HG02973 (cell line): ENCODE measurements at regions not wholly inside any gene's neighbourhood (a gene's known extent, or its start where the extent isn't known, plus 50 kb on each side); places are given as distances from the start of the nearest gene placed in this dataset.

Source experiments
- ATAC-seq: cut with Tn5 transposase; IDR thresholded peaks from one replicate; pipeline ENCODE4 v1.9.1; 2021; ENCODE audit warnings: moderate library complexity; ENCODE audit not compliant: unreplicated experiment

DNA sequence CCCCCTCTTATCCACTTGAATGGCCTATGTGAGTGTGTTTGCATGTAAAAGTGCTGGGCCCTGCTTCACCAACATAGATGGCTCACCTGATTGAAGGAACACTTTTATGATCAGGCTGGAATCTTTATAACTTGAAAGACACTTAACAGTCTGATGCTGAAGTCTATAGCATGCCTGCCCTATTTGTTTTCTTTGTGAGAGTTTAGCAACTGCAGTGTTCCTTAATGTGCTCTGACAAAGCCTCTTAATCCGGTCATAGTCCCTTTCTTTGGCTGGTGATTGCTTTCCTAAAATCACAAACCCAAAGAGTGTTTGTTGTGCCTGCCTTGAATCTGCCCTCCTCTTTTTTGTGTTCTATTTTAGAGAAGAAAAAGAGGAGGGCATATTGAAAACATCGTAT, 1382.8 kb upstream of the CELF4 start:
- no peak for ATAC-seq

DNA sequence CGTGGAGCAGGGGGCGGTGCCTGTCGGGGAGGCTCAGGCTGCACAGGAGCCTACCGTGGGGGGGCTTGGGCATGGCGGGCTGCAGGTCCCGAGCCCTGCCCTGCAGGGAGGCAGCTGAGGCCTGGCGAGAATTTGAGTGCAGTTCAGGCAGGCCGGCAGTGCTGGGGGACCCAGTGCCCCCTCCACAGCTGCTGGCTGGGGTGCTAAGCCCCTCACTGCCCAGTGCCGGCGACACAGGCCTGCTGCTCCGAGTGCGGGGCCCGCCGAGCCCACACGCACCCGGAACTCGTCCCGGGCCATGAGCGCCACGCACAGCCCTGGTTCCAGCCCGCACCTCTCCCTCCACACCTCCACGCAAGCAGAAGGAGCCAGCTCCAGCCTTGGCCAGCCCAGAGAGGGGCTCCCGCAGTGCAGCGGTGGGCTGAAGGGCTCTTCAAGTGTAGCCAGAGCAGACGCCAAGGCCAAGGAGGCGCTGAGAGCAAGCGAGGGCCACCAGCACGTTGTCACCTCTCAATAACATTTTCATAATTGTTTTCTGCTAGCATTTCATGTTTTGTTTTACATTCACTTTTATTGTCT, 1378.9 kb upstream of the CELF4 start:
- no peak for ATAC-seq

DNA sequence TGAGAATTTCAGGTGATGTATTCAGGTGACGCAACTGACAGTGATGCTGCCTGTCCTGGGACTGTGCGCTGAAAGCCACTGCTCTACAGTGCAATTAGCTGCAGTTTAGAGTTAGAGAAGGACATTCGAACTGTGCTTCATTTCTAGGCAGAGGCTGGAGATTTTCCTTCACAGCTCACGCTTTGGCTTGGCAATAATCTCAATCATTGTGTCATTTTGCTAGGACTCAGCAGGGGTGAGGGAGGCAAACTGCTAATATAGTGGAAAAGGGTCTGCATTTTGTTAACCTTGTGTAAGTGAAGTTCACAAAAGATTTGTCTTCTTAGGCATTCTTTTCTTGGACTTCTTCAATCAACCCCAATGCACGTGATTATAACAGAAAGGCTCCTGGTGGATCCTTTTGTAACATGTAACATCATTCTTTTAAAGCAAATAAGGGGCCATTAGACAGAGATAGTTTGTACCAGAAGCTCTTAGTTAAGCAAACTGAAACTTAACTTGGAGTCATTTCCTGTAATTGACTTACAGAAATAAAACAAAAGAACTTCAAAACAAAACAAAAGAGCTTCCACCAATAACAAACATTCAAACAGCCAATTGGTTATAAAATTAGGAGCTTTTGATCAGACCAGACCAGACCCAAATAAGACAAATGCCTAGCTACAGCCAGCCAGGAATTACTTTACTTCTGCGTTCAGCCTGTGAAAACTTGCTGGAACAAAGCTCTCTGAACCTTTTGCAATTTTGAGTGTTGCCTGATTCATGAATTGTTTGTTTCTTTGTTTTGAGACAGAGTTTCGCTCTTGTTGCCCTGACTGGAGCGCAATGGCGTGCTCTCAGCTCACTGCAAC, 1376.3 kb upstream of the CELF4 start:
- ATAC-seq, result no peak

DNA sequence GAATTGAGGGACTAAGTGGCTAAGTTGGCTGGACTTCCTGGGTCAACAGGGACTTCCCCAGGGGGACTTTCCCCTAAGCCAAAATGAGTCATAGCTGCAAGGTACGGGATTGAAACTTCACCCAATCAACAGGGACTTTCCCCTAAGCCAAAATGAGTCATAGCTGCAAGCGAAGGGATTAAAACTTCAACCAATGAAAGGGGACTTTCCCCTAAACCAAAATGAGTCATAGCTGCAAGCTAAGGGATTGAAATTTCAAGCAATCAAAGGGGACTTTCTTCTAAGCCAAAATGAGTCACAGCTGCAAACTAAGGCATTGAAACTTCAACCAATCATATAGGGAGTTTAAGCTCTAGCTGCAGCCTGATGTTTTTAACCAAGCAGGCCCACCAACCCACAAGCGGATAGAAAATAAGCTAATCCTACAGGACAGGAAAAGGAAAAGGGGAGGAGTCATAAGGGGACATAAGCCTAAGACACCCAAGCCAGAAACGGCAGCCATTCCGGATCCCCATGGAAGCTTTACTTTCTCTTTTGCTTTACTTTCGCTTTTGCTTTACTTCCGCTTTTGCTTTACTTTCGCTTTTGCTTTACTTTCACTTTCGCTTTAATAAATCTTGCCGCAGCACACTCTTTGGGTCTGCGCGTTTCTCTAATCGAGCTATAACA, 1375.4 kb upstream of the CELF4 start:
- ATAC-seq, result peak; percentile 74

DNA sequence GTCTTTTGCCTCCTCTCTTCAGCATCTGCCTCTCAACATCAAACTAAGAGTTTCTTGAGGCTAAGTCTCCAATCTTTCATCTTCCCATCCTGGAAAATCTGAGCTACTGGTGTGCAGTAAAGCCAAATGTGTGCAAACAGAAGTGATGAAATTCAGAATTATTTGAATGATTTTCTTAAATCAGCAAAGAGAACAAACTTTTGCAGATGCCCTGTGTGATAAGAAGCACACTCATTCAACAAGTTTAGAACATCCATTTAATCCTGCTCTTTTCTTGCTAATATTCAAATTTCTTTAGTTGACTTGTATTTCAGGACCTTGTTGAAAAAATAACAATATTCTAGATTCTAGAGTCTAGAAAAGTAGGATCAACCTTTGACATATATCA, 1374.9 kb upstream of the CELF4 start:
- peak; percentile 30 for ATAC-seq

DNA sequence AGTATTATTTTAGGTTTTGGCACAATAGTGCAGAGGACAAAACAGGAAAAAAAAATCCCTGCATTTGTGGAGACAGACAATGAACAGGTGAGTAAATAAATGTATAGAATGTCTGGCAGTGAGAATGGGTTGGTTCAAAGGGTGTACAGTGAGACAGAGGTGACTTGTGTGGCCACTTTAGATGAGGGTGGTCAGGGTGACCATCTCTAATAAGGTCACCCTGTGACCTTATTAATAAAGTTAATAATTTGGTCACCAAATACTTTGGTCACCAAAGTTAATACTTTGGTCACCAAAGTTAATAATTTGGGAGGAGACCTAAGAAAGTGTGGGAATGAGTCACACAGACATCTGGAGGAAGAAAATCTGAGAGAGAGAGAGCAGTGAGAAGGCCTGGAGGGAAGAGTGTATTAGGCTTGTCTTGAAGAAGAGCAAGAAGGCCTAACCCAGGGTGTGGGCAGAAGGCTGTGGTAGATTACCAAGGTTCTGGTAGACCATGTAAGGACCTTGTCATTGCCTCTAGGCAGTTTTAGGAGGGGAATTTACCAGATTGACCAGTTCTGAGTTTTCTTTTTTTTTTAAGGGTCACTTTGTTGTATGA, 1368.4 kb upstream of the CELF4 start:
- ATAC-seq, result peak; percentile 90

DNA sequence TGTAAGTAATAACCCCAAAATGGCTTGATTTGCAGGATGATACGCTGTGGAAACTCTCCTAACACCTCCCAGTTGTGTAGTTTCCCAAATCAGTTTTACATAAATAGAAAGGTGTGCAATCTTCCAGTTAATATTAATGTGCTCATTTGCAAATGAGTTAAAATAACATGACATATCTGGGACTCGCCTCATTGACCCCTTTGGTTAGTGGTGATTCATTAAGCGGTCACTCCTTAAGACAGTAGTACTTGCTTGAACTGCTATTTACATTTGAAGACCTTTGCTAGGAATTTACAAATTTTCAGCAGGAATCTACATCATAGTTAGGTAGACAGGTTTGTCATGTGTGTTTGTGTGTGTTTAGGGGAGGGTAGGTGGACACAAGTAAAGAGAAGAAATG, 1367.7 kb upstream of the CELF4 start:
- ATAC-seq, result no peak

DNA sequence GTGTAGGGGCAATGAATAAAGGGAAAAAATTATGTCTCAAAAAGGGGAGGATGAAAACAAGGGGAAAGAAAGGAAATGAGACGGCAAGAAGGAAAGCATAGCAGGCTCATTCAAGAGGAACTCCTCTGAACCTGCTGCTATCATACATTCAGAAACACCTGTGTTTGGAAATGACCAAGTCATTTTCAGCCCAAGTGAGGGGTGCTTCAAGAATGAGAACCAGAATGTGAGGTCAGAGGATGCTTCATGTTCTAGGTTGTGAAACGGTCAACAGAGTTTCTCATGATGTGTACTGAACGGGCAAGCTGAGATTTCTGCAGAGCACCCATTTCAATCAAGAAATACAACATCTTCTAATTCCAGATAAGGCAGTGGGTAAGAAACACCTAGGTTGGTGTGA, 1367.2 kb upstream of the CELF4 start:
- peak; percentile 49 for ATAC-seq

DNA sequence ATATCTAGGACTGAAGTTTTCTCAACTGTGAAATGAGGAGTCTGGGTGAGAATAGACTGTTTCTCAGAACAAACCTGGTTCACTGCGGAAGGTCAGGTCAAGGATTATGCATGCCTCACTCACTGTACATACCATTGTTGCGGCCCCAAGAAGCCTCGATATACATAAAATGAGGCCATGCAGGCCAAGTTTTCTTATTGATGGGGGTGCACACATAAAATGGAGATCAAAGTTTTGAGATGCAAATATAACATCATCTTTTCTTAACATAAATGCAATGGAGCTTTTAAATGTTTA, 1366.1 kb upstream of the CELF4 start:
- no peak for ATAC-seq

DNA sequence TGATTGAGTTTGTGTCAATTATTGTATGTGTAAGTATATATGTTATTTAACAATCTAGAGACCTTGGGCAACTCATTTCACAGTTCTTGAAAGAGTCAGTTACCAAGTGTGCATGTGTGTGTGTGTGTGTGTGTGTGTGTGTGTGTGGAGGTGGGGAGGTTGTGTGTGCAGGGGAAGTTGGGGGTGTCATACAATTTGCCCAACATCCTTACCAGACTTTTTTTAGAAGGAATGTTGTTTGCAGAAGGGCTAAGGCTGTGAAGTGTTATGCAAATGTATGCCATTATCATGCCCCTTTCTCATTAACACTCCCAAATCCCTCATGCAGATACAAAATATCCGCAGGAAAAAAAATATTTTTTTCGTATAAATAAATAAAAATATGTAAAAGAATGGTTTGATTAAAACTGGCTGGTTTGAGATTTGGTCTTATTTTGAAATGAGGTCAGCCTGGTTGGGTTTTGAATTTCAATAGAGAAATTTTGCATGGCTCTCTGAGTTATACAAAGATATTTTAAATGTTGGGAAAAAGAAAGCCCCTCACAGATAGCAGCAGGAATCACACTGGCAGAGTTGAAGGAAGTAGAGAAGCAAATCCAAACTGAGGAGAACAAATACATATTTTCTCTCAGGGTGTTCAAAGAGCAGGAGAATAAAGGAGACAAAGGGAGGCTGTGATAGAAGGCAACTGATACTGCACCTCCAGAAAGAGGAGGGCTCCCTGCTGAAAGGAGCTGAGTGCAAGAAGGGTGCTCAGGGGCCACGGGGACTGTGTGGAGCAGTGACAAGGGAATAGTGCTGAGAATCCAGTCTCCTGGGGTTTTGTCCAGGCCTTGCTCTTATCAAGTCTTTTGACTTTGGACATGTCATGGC, 1365.5 kb upstream of the CELF4 start:
- ATAC-seq, result no peak

DNA sequence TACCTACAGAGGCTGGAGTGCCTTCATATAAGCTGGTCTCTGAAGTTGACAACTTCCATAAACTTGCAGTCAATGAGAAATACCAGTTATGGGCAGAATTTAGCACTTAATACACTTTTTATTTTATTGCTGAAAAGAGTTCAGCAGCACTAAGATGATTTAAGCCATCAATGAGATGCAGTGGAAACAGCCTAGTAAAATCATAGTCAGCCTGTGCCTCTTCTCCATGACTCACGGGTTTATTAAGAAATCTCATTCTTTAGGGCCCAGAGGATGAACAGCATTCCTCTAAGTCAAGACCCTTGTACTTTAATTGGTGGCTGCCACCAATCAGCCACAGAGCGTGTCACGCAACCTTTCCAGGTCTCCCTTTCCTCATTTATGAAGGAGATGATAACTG, 1357.9 kb upstream of the CELF4 start:
- ATAC-seq, result no peak

DNA sequence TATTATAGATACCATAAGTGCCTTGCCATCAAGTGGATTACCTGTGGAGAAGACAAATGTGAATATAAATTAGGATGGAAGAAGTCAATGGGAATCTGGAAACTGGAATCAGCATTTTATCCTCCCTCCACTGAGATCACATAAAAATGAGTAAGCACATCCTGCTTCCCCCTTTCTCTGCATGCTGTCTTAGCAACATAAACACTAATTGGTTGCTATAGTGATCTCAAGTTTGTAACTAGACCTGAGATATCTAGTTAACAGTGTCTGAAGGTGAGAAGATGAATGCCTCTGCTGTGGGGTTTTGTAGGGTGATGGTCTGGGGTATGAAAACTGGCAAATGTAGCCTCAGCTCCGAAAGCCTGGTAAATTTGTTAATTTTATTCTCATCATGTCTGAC, 1357.5 kb upstream of the CELF4 start:
- no peak for ATAC-seq

DNA sequence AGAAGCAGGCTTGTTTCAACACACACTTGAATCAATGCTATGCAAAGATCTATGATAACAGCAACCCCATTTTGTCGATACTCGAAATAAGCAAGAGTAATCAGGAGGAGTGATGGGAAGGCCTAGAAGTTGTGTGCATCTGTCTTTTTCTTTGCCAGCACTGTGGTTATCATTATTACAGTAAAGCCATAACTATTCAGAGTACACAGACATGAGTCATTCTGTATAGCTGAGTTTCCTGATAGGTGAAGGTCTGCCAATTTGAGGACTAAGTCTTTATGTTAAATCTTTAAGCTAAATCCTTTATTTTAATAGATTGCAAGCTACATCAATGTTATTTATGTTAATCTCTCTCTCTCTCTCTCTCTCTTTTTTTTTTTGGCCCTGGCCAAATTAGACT, 1344.4 kb upstream of the CELF4 start:
- ATAC-seq, result no peak

DNA sequence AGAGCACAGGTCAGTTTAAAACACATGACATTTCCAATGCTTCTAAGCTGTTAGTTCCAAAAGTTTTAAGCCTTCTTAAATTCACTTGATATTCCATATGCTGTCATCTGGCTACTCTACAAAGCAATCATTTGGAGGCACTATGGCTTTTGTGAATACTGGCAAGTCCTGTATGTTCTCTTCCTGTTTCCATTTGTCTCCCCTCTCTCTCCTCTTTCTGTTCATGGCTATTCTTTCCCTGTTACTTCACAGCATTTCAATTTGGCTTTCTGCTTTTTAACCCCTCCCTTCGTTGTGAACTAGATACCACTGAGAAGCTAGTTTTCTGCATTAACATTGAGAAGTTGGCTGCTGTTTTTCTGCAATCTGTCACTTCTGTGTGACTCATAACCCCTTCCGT, 1337.2 kb upstream of the CELF4 start:
- ATAC-seq, result no peak

DNA sequence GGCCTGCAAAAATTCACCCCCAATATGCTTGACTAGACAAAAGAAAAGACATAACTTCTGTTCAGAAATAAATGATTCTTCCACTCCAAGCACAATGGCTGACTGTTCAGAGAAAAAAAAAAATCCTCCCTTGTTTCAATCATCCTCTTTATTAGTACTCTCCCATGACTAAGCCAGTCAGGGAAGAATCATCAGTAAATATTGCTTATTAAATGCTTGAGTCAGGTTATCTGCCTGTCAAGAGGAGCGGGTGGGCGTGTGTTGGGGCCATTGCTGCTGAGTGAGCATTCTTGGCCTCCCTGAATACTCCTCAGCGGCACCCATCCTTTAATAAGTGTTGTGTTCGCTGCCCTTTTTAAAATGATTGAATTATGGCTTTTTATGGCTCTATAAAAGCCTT, 1334.8 kb upstream of the CELF4 start:
- ATAC-seq, result no peak

DNA sequence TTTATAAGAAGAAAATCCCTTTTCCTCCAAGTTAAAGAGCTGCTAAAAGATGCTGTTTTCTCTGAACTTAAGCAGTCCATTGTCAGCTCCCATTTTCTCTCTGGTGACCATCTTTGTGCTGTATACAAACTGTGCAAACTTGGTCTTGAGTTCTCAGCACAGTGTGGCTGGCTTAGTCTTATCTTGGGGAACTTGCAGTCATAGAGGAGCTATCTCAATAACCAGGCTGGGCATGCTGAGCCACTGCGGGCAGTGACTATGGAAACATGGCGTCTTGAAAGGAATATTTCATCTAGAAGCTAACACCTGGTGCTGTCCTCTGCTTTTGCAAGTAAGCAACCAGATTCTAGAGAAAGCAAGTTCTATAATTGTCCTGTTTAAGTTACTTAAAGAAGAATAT, 1334.4 kb upstream of the CELF4 start:
- no peak for ATAC-seq

DNA sequence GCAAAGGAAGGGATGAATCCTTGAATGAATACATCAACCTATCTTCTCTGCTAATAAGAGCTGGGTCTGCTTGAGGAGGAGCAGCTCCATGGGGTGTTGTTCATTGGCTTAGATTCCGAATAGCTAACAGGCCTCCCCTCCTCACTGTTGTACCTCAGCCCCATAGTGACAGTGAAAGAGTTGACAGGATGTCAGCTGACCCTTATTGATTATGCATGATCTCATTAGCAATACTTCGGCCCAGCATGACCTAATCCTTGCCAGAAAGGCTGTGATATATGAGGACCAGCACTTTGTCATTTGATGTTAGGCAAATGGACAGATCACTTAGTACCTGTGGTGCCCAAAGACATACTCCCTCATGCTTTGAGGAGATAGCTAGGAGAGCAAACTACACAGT, 1333.7 kb upstream of the CELF4 start:
- no peak for ATAC-seq

DNA sequence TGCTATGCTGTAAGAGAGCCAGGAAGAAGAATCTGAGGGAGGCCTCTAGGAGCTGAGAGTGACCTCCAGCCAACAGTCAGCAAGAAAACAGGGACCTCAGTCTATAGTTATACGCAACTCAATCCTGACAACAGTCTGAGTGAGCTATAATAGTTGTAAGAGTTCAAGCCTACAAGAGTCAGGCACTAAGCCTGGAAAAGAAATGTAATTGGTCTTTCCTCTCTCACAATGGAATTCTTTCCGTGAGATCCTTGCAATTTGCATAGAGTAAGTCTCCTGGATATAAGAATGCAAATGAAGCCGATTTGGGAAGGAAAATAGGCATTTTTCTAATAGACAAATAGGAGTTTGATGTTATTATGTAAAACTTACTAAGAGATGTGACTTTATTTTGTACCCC, 1332.6 kb upstream of the CELF4 start:
- ATAC-seq, result no peak

DNA sequence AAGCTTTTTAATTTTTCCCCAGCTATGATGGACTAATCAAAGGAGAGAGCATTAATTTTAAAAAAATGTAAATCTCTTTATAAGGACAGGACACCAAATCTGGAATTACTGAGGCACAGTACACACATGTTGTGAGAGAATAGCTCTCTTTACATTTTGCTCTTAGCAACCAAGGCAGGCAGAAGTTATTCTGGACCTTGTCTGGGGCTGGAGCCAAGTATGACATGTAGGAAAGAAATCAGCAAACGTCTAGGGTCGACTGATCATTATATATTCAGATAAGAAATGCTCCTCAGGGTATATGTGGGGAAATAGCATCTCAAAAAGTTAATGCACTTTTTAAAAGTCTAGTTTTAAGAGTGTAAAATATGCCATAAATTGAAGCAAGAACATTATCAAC, 1330.0 kb upstream of the CELF4 start:
- no peak for ATAC-seq

DNA sequence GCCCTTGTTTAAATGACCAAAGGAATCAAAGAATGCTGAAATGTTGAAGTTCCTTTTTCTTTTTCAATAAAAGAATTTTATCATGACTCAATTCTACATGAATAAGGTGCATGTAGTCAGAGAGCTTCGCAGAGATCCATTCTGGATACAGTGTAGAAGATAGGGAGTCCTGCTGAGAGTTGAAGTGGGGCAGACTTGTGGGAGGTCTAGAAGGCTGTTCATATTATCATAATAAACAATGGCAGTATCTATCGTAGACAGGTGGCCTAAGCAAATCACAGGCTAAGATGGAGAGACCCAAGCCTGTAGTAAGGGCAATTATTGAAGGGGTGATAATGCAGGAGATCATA, 1322.0 kb upstream of the CELF4 start:
- no peak for ATAC-seq
